CD4-positive, alpha-beta T cell (primary cell): ENCODE measurements at regions not wholly inside any gene's neighbourhood (a gene's known extent, or its start where the extent isn't known, plus 50 kb on each side); places are given as distances from the start of the nearest gene placed in this dataset.

Experiments used
- ATAC-seq: fragments of 200-7000 bp; cut with Tn5 transposase; one replicate; pipeline ENCODE4 v1.10.0; 2022; ENCODE audit warnings: mild to moderate bottlenecking; ENCODE audit not compliant: poor library complexity
- CTCF ChIA-PET: fragments of 350-600 bp; sonication (Branson Sonifier 250); formaldehyde crosslinking; loops from one replicate; lab custom pipeline; 2021; ENCODE audit warnings: antibody characterized with exemption, inconsistent platforms; lab: Charles Lee
- POLR2A ChIA-PET: fragments of 350-600 bp; sonication (Branson Sonifier 250); formaldehyde crosslinking; loops from one replicate; lab custom pipeline; 2021; ENCODE audit warnings: antibody characterized with exemption, inconsistent platforms; lab: Charles Lee
- DNase-seq, 14 experiments: peaks; one replicate each; pipeline ENCODE4 v3.0.0-alpha.2; 2013 to 2020; ENCODE audit warnings: mixed read lengths in 2 of 14
- H3K27ac ChIP-seq, 2 donors: one replicate each; pipeline versions ENCODE4 v1.5.1 to v1.7.0; 2013; ENCODE audit warnings: low read length in 2 of 2, low read depth in 1 of 2, mild to moderate bottlenecking in 1 of 2
- H3K27me3 ChIP-seq, 2 experiments: 1 replicate in 1 of 2; 2 replicates in 1 of 2; pipeline versions ENCODE4 v1.6.1 to v1.7.0; 2013; ENCODE audit warnings: low read length in 2 of 2, control low read depth in 1 of 2, mild to moderate bottlenecking in 1 of 2, moderate library complexity in 1 of 2; ENCODE audit not compliant: insufficient read depth in 2 of 2, control insufficient read depth in 1 of 2
- H3K36me3 ChIP-seq: one replicate; pipeline ENCODE4 v1.6.1; 2013; ENCODE audit warnings: low read length, control low read depth; ENCODE audit not compliant: insufficient read depth
- H3K4me1 ChIP-seq: one replicate; pipeline ENCODE4 v1.6.1; 2013; ENCODE audit warnings: low read length, control low read depth; ENCODE audit not compliant: insufficient read depth
- H3K4me3 ChIP-seq: one replicate; pipeline ENCODE4 v1.5.1; 2013; ENCODE audit warnings: mild to moderate bottlenecking, low read length, moderate library complexity
- H3K9me3 ChIP-seq, 2 experiments: 1 replicate in 1 of 2; 2 replicates in 1 of 2; pipeline versions ENCODE4 v1.6.1 to v1.7.0; 2013; ENCODE audit warnings: low read length in 2 of 2, mild to moderate bottlenecking in 2 of 2, control low read depth in 1 of 2, moderate library complexity in 1 of 2; ENCODE audit not compliant: control insufficient read depth in 1 of 2, insufficient read depth in 1 of 2
- H3K27ac Mint-ChIP-seq: one replicate; pipeline ENCODE4 v1.8.0; 2020; ENCODE audit warnings: mixed read lengths
- H3K27me3 Mint-ChIP-seq: one replicate; pipeline ENCODE4 v1.8.0; 2021; ENCODE audit warnings: mixed read lengths
- H3K36me3 Mint-ChIP-seq: one replicate; pipeline ENCODE4 v1.8.0; 2021; ENCODE audit warnings: low read depth, mixed read lengths
- H3K4me1 Mint-ChIP-seq: one replicate; pipeline ENCODE4 v1.8.0; 2021; ENCODE audit warnings: low read depth, mixed read lengths
- H3K4me3 Mint-ChIP-seq: one replicate; pipeline ENCODE4 v1.8.0; 2020; ENCODE audit warnings: mild to moderate bottlenecking, mixed read lengths
- H3K9me3 Mint-ChIP-seq: one replicate; pipeline ENCODE4 v1.8.0; 2020; ENCODE audit warnings: mixed read lengths
- intact Hi-C, 2 experiments: fragments of 100-400 bp; cut with DNase I in 1 of 2; cut with micrococcal nuclease in 1 of 2; formaldehyde crosslinking; loops; one replicate each; pipeline versions ENCODE4 v1.15.1 to v1.9.0; 2023 to 2025; cut with DNase I, micrococcal nuclease
- TF ChIP-seq, protein P1 (sequence below): fragments of 200-600 bp; IDR thresholded peaks from one replicate; pipeline ENCODE4 v1.8.0; 2022; ENCODE audit warnings: antibody characterized with exemption, mild to moderate bottlenecking

DNA sequence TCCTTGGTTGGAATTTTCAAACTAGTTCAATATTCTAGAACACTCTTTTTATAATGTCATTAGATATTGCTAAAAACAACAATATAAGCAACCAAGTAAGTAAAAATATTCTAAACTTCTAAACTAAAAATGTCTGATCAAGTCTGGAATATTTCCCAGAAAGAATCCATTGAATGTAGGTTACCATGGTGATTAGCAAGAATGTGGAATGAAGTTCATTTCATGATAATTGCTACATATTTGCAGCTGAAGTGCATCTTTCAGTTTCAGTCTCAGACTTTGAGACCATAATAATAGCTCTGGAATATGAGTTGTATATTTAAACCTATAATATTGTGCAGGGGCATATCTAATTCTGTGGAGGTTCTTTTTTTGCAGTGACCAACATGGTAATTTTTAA lies 61.0 kb upstream of the NKAIN2 start:
- H3K36me3 ChIP-seq: no peaks in the 10 kb centered on the region
- Mint-ChIP-seq H3K27me3 (no peaks in the 10 kb centered on the region), H3K36me3 (no peaks in the 10 kb centered on the region), H3K9me3 (peaks cover under 1% of the 10 kb centered on the region), H3K4me1 (no peaks in the 10 kb centered on the region), H3K27ac (no peak overlapping the region), H3K4me3 (no peak overlapping the region)
- ATAC-seq (no peak), DNase-seq (no peak)
- no peaks in the 10 kb centered on the region for H3K27me3 ChIP-seq
- CTCF ChIA-PET: no interaction called here
- no peak overlapping the region for H3K4me3 ChIP-seq
- POLR2A ChIA-PET: no interaction called here
- TF ChIP-seq, protein P1, sequence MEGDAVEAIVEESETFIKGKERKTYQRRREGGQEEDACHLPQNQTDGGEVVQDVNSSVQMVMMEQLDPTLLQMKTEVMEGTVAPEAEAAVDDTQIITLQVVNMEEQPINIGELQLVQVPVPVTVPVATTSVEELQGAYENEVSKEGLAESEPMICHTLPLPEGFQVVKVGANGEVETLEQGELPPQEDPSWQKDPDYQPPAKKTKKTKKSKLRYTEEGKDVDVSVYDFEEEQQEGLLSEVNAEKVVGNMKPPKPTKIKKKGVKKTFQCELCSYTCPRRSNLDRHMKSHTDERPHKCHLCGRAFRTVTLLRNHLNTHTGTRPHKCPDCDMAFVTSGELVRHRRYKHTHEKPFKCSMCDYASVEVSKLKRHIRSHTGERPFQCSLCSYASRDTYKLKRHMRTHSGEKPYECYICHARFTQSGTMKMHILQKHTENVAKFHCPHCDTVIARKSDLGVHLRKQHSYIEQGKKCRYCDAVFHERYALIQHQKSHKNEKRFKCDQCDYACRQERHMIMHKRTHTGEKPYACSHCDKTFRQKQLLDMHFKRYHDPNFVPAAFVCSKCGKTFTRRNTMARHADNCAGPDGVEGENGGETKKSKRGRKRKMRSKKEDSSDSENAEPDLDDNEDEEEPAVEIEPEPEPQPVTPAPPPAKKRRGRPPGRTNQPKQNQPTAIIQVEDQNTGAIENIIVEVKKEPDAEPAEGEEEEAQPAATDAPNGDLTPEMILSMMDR: no peak
- H3K9me3 ChIP-seq: no peaks in the 10 kb centered on the region
- no peaks in the 10 kb centered on the region for H3K4me1 ChIP-seq
- H3K27ac ChIP-seq: no peak overlapping the region
- intact Hi-C loops: loop anchor here in 1 of 2 experiments (10.0 kb wide), 1 partner anchor 1742 kb away; no protein-coding TSS in a partner anchor

DNA sequence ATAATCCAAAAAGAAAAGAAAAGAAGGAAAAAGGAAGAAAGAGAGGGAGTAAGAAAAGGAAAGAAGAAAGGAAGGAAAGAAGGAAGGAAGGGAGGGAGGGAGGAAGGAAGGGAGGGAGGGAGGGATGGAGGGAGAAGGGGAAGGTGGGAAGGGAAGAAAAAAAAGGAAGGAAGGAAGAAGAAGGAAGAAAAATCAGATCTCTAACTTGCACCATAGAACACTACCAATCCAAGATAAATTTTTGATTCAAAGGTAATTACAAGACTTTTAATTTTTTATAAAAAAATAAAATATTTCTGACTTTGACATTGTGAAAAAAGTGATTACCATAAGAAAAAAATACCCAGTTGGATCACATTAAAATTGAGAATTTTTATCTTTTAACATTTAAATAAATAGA lies 70.5 kb upstream of the NKAIN2 start:
- Histone ChIP-seq H3K4me3 (no peak overlapping the region), H3K36me3 (no peaks in the 10 kb centered on the region), H3K4me1 (no peaks in the 10 kb centered on the region), H3K27me3 (no peaks in the 10 kb centered on the region), H3K9me3 (peaks cover 0 to 5% of the 10 kb centered on the region in 2 experiments), H3K27ac (no peak overlapping the region)
- TF ChIP-seq, protein P1: no peak
- no peaks in the 10 kb centered on the region for H3K27me3 Mint-ChIP-seq
- POLR2A ChIA-PET: no interaction called here
- CTCF ChIA-PET: no interaction called here
- H3K4me3 Mint-ChIP-seq: no peak overlapping the region
- intact Hi-C loops: no loop called here
- no peaks in the 10 kb centered on the region for H3K4me1 Mint-ChIP-seq
- no peaks in the 10 kb centered on the region for H3K9me3 Mint-ChIP-seq
- ATAC-seq (no peak), DNase-seq (no peak)
- H3K27ac Mint-ChIP-seq: no peak overlapping the region
- H3K36me3 Mint-ChIP-seq: no peaks in the 10 kb centered on the region

DNA sequence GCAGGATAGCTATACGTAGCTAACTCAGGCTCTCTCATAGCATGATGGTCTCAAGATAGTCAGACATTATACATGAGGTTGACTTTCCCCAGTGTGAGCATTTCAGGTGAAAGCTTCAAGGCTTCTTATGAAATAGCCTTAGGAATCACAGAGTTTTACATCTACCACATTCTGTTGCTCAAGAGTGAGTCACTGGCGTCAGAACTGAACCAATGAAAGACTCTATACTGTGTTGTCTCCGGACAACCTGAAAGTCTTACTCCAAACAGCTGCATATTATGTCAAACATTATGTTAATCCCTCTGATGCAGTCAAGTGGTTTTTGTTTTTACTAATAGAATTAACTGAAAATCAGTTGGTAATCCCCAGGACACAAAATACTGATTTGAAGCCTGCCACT lies 79.8 kb upstream of the TRDN start:
- TF ChIP-seq, protein P1: no peak
- intact Hi-C loops: no loop called here
- Histone ChIP-seq H3K36me3 (no peaks in the 10 kb centered on the region), H3K4me1 (no peaks in the 10 kb centered on the region), H3K27me3 (no peaks in the 10 kb centered on the region), H3K9me3 (no peaks in the 10 kb centered on the region), H3K27ac (no peak overlapping the region), H3K4me3 (no peak overlapping the region)
- Mint-ChIP-seq H3K9me3 (peaks cover 5% of the 10 kb centered on the region), H3K4me1 (no peaks in the 10 kb centered on the region), H3K36me3 (no peaks in the 10 kb centered on the region), H3K4me3 (no peak overlapping the region), H3K27ac (no peak overlapping the region), H3K27me3 (no peaks in the 10 kb centered on the region)
- ATAC-seq (no peak), DNase-seq (no peak)
- CTCF ChIA-PET: no interaction called here
- POLR2A ChIA-PET: no interaction called here
